Esophagus muscularis mucosa (tissue), 2 donors: ENCODE measurements at regions not wholly inside any gene's neighbourhood (a gene's known extent, or its start where the extent isn't known, plus 50 kb on each side); places are given as distances from the start of the nearest gene placed in this dataset.

ENCODE experiments used
- POLR2A ChIP-seq: fragments of 450-650 bp; IDR thresholded peaks from one replicate; pipeline ENCODE4 v1.6.1; 2017; ENCODE audit warnings: antibody characterized with exemption, moderate library complexity, mild to moderate bottlenecking, low read depth
- POLR2AphosphoS5 ChIP-seq, 2 donors: sonication (generic); formaldehyde crosslinking; IDR thresholded peaks; one replicate each; pipeline ENCODE4 v1.6.1; 2017; ENCODE audit warnings: antibody characterized with exemption in 2 of 2

- TF ChIP-seq POLR2AphosphoS5 (IDR thresholded peaks at IDR 0.05): no peak
- TF ChIP-seq POLR2A: no peak
These were observed 1366.2 kb downstream of the PLA2G4A start for GRCh38 chr1:188194916-188195315.
